AML-193 (cell line): ENCODE measurements at regions not wholly inside any gene's neighbourhood (a gene's known extent, or its start where the extent isn't known, plus 50 kb on each side); places are given as distances from the start of the nearest gene placed in this dataset.
"Not testable (repeated sequence)": the region's sequence is repeated elsewhere in the genome, so short reads cannot be mapped to it uniquely, and the experiment has no call there.

ENCODE experiments used
- DNase-seq, 2 experiments: peaks; one replicate each; lab custom pipeline; 2025; lab: John Stamatoyannopoulos, UW

DNA sequence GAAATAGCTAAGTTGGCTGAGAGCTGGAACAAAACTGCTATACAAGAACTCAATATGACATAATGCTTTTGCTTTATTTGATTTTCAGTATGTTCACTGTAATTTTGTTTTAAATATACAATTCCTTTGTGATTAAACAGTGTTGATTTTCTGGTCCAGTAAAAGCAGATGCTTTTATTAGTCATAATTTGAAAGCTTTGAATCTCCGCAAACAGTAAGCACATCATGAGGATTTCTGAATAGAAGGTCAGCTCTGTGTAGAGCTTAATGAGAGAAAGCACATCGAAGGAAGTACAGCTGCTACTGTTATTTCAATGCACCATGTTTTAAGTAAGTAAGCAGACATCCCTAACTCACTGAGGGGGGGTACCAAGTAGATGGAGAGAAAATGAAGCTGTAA is 701.3 kb upstream of the ACO1 start:
- no peak for DNase-seq

DNA sequence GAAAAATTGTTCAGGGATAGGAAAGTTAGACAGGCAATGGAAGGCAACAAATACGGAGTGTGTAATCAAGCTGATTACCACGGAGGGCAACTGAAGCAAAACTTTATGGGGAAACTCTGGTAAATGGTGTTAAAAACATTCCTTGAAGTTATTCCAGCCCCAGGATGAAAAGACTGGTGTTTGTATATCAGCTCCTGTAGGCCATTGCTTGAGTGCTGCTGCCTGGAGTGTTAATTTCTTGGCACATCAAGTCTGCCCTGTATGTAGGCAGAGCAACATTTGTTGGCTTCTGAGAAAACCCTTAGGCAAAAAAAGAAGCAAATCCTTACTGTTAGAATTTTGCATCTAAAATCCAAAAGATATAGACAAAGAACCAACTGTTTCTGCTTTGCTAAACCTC is 686.5 kb upstream of the ACO1 start:
- no peak for DNase-seq

- DNase-seq, result no peak
These were observed 684.6 kb upstream of the ACO1 start for GRCh38 chr9:31699836-31700235.

DNA sequence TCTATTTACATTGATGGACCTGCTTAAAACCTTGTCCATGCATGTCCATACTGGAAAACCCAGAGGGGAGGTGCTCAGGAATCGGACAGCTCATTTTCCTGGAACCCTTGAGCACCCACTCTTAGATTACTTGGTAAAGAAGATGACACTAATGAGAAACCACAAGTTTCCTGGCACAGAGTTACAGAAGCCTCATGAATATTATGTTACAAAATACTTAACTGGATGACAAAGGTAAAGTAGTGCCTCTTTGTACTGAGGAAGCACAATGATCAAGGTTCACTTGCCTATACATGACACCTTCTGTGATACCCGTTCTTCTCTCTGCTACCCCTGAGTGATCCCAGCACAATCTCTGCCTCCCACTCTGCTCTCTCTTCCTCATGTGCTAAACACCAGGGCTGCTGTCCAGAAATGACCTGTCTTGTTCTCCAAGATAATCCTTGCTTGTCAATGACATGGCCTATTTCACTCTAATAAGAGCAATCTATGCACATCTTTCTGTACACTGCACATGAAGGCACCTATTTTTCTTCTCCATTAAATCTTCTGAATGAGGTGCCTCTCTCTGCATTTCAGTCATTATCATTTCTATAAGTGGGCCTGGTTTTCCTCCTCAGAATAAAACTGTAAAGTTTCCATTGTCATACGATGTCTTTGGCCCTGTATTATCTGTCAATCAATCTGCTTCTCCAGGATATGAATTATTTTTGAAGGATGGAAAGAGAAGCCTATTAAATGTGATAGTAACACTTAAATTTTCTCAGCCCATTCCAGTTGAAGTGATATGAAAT is 684.0 kb upstream of the ACO1 start:
- DNase-seq, result no peak

DNA sequence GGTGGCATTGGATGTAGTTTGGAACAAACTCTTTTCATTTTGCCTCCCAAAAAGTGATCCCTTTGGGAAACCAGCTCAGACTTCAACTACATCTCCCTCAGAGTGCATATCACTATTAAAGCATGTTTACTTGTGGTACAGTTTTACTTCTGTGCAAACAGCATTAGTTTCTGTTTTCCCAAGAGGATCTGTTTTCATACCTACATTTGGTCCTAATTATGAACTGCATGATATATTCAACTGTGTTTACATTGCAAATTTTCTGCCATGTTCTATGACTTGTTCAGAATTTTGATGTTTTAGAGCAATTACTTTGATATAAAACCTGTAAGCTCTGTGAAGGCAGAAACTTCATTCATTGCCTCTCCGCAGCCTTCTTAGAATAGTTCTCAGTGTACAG is 681.5 kb upstream of the ACO1 start:
- DNase-seq, result no peak

DNA sequence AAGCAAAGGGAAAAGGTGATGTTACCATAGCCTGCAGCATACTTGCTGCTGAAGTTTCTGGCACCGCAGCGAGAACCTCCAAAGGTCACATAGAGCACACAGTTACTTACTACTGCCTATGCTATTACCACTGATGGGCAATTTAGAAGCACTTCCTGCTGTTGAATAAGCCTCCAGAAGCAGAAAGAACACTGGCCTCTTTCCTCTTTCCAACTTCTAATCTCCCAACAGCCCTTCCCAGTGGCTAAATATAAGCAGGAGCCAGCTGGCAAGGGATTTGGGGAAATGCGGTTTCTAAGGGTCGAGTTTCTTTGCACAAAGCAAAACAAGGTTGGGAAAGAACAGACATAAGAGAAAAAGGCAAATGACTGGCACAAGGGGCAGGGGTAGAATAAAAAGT is 669.2 kb upstream of the ACO1 start:
- no peak for DNase-seq

DNA sequence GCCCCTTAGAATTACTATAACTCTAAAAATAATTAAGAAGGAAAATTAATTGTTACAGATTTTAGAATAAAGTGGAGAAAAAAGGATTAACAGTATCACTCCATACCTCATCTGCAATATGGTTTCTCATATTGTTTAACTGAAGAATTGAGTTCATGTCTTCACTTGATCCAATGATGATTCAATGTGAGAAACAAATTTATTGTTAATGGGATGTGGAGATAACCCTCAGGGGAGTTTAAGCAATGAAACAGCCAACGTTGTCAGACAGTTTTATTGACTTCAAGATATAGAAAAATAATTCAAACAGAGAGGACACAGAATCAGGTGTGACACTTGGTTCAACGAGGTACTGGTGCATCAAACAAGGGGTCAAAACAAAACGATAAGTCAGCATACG is 665.2 kb upstream of the ACO1 start:
- DNase-seq, result no peak

DNA sequence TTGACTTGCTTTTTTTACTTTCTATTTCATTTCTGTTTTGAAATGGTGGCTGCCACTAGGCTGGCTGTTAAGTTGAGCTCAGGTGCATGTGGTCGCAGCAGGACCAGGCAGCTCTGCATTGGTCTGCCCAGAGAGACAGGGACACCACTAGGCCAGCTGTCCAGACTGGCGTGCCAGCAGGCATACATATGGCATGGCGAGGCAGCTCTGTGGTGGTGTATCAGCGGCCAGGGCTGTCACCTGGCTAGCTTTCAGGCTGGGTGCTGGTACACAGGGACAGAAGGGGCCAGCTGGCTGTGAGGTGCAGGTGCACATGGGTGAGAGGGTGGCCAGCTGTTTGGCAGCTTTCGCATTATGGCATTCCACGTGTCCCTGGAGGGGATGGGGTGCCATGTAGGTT is 654.0 kb upstream of the ACO1 start:
- DNase-seq, result no peak

GRCh38 chr9:31733166-31733565 is 651.3 kb upstream of the ACO1 start:
- no peak for DNase-seq

DNA sequence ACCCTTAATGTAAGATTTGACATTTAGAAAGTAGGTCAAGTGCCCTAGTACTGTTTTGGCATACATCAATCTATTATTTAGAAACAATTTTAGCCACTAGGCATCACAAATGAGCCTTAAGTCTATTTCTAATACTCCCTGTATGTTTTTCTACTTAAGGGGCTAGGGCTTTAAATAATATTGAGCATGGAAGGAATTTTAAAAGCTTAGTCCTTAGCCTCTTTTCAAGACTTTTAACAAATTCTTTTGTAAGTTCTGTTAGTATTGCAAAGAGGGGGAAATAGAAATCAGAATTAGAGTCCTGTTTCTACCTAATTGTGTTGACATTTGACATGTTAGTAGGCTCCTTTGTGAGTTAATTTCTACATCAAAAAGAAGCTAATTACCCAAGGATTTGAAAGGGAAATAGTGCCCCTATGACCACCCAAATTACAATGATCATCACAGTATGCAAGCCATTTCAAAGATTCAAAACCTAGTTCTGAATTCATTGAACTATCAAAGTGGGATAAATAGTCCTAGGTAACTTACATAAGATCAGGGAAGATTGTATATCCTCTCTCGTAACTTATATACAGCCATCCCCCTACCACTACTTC is 647.8 kb upstream of the ACO1 start:
- DNase-seq, result no peak

DNA sequence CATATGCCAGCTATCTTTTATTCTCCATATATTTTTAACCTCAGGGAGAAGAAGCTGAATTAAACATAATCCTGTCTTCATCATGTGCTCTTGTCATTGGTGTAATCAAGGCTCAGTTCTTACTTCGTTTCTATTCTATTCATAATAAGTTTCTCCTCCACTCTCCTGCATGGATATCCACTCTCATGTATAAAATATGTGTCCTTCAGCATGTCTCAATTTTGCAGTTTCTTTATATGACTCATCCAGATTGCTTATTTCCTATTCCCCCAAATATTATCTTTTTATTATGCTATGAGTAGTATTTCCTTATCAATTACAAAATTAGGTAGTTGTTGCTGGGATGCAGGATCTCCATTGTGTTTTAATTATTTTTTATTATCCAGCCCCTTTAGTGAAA is 643.7 kb upstream of the ACO1 start:
- no peak for DNase-seq

- no peak for DNase-seq
These were observed 639.9 kb upstream of the ACO1 start for GRCh38 chr9:31744589-31744988.

DNA sequence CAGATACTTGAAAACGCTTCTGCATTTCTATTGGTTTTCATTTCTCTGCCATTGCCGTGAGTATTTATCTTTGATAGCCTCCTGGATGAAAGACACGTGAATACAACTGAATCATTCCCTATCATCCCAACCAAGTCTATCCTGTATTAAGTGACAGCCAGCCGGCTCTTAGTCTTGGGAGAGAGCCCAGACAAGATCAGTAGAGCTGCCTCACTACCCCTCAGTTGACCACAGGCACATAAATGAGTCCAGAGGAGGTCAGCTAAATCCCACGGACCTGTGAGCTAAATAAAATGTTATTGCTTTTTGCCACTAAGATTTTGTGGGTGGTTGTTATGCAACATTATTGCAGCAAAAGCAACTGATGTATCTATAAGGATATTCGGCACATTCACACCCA is 639.0 kb upstream of the ACO1 start:
- no peak for DNase-seq

GRCh38 chr9:31745886-31746285 is 638.6 kb upstream of the ACO1 start:
- no peak for DNase-seq

- no peak for DNase-seq
These were observed 630.7 kb upstream of the ACO1 start for GRCh38 chr9:31753756-31754155.

GRCh38 chr9:31759703-31760102 is 624.7 kb upstream of the ACO1 start:
- DNase-seq, result peak; percentile 2 to 17

GRCh38 chr9:31774021-31774420 is 610.4 kb upstream of the ACO1 start:
- not testable (repeated sequence) for DNase-seq

- no peak for DNase-seq
These were observed 609.9 kb upstream of the ACO1 start for GRCh38 chr9:31774571-31774970.

- DNase-seq, result no peak
These were observed 608.0 kb upstream of the ACO1 start for GRCh38 chr9:31776471-31776870.

- no peak for DNase-seq
These were observed 601.0 kb upstream of the ACO1 start for GRCh38 chr9:31783491-31783890.

GRCh38 chr9:31790720-31791119 is 593.7 kb upstream of the ACO1 start:
- no peak for DNase-seq

DNA sequence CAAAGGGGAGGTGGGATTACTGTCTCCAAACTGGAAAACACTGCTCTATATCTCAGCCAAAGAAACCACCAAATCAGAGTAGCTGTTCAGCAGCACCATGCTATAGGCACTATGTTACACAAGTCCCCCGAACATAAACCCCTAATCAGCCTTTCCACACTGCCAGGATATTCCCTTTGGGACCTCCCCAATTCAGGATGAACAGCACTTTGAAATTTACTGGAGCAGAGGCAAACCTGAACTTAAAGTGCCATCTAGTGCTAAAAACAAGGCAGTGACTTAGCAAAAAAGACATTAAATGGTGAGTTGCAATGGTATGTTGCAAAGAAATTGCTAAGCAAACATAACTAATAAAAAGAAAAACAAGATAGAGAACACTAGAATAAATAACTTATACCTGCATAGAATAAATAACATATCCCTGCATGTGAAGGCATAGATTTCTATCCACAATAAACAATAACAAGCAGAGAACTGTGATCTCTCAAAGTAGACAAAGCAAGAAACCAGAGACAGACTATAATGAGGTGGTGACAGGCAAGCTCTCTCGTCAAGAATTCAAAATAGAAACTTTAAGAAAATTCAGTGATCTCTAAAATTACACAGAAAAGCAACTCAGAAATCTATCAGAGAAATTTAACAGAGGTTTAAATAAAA is 584.4 kb upstream of the ACO1 start:
- peak; percentile 2 to 43 for DNase-seq

DNA sequence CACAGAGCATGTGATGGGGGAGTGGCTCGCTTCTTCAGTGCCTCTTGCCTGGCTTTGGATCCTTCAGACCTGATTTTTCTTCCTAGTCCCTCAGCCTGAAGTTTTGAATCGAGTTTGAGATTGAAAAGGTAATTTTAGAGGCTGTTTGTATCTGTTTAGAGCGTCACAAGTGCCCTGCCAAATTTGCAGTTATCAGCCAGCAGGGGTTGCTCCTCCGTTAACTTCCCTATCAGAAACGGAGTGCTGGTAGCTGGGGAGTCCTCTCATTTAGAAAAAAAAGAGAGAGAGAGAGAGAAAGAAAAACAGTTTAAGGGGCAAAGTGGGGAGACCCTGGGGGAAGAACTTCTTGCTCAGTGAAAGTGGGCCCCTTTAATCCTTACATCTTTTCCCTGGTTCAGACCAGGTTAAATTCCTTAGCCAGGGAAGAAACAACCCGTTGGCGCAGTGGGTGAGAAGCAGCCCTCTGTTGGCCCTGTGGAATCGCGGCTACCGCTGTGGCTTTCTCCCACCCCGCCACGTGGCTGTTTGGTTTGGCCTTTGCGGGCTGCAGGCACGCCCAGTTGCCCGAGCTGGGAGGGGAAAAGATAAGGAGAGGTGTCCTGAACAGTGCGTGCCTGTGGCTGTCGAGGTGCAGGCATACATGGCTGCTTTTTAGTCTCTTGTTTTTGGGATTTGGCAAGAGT is 576.7 kb upstream of the ACO1 start:
- no peak for DNase-seq
